GOT3 (cell line): ENCODE measurements at regions not wholly inside any gene's neighbourhood (a gene's known extent, or its start where the extent isn't known, plus 50 kb on each side); places are given as distances from the start of the nearest gene placed in this dataset.
"Not testable (repeated sequence)": the region's sequence is repeated elsewhere in the genome, so short reads cannot be mapped to it uniquely, and the experiment has no call there.

ENCODE experiments used
- DNase-seq: peaks from one replicate; lab custom pipeline; 2025; ENCODE audit warnings: mixed read lengths; lab: John Stamatoyannopoulos, UW

DNA sequence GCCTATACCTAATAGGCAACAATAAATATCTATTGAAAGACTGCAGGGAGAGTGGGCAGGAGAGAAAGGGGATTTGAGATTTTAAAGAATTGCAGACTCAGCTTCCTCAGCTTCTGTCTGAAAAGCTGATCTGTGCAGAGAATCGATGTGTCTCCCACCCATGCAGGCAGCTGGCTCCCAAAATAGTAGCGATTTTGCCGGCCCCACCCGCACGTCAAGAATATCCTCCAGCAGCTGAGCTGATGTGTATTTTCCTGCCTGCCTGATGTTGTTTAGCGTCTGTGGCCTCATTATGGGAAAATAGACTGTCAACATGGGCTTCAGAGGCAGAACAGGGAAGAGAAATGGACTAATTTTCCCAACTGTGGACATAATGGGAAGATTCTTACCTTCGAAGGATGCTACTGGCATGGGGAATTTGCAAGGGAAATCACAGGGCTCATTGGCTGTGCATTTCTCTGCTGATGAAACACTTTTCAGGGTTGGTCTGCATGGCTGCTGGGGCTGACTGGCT, 699.8 kb downstream of the PTPRU start:
- no peak for DNase-seq

DNA sequence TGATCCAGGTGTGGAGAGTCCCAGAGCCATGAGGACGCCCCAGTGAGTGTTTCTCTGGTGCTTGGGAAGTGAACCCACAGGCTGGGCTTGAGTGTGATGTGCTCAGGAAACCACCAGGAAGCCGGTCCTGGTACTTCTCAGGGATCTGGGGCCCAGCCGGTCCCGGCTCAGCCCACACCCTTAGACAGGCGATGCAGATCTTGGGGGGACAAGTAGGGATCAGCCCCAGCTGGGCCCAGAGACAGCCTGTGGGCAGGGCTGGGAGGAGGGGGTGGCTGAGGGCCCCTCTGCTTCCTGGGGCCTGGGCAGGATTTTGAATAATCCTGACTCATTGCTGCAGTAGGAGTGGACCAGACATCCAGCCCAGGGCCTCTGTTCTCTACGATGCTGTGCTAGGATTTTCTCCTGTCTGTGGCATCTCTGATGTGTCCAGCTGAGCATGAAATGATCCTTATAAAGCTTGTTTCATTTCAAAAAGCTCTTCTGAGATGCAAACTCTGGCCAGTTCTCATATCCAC, 698.0 kb downstream of the PTPRU start:
- no peak for DNase-seq

DNA sequence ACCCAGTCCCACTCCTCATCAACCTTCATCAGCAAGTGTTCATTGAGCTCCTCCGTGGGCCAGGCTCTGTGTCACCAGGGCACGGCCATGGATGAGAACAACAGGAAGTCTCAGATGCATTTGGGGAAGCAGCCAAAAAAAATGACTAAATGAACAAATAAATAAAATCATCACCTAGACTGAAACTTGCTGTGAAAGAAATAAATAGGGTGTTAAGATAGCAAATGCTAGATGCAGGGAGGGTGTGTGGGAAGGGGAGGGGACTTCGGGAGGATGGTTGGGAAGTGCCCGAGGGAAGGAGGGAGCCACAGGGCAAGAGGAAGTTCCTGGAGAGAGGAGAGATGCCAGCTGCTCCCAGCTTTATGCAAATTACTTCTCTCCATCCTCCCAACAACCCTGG, 696.7 kb downstream of the PTPRU start:
- DNase-seq, result no peak

DNA sequence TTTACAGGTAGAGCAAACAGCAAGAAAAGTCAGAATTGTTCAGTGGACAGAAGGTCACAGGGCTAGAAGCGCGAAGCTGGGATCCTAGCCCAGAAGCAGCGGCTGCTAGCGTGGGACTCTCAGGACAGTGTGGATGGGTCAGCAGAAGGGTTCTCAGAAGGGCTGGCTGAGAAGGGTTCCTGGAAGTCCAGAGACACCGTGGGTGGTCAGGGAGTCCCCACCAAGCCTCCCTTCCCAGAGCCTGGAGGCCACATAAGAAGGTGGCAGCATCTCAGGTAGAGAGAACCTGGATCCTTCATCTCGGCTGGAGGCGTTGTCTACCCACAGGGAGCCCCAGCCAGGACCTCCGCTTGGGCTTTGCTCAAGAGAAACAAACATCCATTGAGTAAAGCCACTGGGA, 696.3 kb downstream of the PTPRU start:
- no peak for DNase-seq

DNA sequence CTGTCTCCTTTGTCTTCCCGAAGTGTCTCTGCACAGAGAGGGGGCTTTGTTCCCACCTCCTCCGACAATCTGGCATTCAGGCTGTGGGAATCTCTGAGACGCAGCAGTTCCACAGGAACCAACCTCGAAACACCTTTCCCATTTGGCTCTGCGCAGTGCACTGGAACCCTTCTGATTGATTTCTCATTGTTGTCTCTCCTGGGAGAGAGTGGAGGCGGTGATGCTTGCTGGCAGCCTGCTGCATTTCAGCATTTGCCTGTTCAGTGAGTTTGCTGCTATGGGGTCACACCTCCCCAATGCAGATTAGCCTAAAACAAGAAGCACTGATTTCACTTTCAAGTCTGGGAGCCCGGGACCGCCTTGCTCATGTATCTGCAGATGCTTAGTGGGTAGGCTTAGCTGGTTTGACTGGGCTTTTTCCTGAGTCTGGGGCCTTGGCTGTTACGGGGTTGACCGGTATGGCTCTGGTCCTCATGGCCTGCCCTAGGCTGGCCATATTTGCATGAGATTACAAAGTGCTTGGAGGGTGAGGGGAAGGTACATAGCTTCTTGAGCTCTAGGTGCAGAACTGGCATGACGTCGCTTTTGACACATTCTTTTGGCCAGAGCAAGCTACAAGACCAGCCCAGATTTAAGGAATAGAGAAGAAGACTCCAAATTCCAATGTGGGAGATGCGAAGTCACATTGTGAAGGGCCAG, 695.3 kb downstream of the PTPRU start:
- no peak for DNase-seq

DNA sequence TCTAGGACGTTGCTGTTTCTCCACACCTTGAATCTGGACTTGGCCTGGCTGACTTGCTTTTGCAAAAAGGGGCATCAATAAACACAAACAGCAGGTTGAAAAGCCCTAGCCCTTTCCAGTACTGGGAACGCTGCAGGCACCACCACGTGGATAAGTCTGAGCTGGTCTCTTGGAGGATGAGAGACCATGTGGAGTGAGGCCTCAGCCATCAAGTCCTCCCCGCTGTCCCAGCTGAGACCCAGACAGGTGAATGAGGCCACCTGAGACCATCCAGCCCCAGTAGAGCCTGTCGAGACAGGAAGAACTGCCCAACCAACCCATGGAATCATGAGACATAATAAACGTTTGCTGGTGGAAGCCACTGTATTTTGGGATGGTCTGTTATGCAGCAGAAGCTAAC, 688.7 kb downstream of the PTPRU start:
- DNase-seq, result no peak

DNA sequence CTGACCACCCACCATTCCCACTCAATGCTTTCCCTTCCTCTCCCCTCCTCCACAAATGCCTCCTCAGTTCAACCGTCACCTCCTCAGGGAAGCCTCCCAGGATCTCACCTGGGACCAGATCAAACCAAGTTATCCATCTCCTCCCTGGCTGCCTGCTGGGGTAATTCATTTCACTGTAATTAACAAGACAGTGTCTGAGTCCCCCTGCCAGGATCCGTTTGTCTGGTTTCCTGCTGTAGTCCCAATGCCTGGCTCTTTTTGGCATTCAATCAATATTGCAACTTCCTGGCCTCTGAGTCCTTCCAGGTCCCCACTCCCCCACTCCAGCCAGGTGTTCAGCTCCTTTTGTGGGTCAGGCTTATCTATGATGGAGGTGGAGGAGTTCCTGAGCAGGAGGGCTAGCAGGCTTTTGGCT, 687.7 kb downstream of the PTPRU start:
- no peak for DNase-seq

DNA sequence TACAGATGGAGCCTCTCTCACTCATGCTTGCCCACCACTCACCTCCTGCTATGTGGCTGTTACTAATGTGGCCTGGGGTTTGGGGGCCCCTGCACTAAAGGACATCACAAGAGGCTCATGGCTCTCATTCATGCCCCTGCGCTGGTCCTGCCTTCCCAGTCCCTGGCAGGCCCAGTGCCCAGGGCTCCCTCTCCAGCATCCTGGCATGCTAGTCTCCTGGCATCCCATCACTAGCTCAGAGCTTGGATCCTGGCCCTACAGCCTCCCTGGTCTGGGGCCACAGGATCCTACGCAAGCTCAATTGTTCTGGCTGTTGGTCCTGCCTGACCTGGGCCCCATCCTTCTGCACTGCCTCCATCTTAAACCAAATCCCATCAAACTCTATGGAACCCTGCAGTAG, 685.4 kb downstream of the PTPRU start:
- no peak for DNase-seq

DNA sequence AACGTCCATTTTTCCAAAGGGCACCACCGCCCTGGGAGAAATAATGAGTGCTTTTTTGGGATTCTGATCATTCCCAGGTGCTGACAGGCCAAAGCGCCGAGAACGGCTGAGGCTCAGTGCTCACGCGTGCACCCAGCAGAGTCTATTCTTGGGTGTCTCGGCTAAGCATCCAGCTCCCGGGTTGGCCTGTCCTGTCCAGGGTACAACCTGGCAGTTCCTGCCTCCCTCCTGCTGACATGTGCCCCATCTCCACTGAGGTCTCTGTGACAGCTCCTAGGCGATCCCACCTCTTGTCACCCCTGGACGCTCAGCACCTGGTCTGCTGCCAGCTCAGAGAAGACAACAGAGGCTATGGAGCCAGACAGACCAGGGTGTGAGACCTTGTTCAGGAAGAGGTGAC, 684.5 kb downstream of the PTPRU start:
- no peak for DNase-seq

DNA sequence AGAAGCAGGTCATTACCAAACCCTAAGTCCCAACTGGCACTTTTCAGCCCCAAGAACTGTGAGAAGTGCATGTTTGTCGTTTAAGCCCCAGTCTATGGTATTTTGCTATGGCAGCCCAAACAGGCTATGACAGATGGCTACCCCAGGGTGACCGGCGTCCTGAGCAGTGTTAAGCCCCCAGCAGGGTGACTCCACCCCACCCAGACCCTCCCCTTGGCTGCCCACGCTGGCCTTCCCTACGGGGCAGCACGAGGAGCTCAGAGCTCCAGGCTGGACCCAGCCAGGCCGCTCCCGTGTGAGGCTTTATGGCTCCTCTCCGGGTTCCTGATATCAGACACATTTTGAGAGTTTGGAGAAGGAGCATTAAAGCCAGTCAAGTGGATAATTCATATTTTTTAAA, 684.0 kb downstream of the PTPRU start:
- DNase-seq, result no peak

DNA sequence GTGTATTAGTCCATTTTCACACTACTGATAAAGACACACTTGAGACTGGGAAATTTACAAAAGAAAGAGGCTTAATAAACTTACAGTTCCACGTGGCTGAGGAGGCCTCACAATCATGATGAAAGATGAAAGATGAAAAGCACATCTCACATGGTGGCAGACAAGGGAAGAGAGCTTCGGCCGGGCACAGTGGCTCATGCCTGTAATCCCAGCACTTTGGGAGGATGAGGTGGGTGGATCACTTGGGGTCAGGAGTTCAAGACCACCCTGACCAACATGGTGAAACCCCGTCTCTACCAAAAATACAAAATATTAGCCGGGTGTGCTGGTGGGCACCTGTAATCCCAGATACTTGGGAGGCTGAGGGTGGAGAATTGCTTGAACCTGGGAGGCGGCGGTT, 682.7 kb downstream of the PTPRU start:
- DNase-seq, result not testable (repeated sequence)

DNA sequence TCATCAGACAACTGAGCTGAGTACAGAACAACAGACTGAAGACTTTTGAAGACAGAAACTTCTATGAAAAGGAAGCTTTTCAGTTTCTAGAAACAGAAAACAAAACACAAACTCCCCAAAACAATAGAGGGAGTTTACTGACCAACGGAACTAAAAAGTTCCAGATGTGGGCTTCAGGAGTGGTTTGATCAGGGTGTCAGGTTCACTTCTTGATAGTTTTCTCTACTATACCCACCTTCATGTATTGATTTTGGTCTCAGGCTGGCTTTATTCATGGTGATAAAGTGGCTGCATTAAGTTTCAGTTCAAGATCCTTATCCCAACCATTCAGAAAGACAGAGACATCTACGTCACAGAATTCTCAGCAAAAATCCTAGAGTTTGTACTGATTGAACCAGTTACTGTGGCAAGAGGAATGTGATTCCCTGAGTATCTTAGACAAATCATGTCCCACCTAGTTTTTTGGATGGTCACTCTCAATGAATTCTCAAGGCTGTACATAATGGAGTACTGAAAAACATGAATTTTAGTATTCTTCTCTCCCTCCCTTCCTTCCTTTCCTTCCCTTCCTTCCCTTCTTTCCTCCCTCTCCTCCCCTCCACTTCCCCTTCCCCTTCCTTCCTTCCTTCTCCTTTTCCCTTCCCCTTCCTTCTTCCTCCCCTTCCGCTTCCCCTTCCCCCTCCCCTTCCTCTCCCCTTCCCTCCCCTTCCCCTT, 680.5 kb downstream of the PTPRU start:
- no peak for DNase-seq

DNA sequence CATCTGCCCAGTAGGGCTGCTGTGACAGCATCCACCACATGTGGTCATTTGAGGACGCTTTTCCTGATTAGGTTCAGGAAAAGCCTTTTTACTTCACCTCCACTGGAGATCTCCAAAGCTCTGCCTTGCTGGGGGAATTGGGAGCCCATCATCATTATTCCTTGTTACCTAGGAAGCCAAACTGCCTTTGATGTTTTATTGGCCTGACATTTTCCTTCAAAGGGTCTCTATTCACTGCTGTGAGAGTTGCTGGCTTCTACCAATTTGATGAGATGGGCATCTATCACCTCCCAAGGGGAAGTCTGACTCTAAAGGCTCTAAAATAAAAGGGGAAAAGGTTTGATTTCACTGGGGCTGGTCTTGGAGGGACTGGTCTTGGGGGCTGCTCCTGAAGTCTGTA, 678.6 kb downstream of the PTPRU start:
- no peak for DNase-seq

DNA sequence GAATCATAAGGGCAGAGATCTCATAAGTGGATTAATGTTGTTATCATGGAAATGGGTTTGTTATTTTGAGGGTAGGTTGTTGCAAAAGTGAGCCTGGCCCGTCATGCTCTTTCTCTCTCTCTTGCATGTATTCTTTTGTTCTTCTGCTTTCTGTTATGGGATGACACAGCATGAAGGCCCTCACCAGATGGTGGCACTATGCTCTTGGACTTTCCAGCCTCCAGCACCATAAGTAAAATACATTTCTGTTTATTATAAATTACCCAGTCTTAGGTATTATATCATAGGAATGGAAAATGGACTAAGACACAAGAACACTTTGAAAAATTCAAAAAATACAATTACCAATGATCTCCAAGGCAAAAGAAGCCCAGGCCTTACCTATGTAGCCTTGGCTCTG, 676.1 kb downstream of the PTPRU start:
- no peak for DNase-seq

DNA sequence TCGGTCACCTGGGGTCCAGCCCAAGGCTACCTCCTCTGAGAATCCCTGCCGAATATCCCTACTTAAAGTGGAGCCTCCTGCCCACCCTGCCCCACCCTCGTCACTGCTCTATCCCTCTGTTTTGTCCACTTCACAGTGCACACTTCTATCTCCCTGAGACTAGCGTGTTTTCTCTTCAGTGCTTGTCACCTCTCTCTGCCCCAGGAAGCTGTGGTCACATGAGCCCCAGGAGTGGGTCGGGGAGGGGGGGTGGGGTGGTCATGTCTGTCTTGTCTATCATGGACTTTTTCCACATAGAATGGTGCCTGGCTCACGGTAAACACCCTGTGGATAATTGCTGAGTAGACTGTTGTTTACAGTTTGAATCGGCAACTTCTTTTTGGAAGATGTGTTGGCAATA, 673.6 kb downstream of the PTPRU start:
- DNase-seq, result no peak

DNA sequence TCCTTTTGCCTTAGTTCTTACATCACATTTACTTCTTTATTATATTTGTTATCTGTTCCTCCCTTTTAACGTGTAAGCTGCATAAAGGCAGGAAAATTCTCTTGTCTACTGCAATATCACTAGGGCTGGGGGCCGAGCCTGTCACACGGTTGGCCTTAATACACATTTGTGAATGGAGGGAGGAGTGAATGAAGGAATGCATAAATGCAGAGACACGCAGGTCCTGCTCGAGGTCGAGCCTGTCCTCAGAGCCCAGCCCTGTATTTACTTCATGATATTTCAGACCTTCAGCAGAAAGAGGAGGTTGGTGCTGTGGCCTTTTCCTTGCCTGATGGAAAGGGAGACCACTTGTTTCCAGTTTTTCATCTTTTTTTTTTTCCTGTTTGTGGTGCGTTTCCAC, 671.3 kb downstream of the PTPRU start:
- no peak for DNase-seq

DNA sequence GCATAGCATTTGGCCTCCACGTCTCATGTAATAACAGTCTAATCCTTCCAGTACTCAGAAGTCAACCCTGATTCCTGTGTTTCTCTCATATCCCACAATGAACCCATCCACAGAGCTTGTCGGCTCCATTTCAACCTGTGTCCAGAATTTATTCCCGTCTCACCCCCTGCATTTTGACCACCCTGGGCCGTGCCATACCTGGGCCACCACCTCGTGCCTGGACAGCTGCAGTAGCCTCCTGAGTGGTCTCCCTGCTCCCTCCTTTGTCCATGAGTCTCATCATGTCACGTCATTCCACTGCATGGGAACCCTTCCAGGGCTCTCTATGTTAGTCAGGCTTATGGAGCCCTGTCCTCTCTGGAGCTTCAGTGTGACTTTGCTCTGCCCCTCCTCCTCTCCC, 670.6 kb downstream of the PTPRU start:
- no peak for DNase-seq

DNA sequence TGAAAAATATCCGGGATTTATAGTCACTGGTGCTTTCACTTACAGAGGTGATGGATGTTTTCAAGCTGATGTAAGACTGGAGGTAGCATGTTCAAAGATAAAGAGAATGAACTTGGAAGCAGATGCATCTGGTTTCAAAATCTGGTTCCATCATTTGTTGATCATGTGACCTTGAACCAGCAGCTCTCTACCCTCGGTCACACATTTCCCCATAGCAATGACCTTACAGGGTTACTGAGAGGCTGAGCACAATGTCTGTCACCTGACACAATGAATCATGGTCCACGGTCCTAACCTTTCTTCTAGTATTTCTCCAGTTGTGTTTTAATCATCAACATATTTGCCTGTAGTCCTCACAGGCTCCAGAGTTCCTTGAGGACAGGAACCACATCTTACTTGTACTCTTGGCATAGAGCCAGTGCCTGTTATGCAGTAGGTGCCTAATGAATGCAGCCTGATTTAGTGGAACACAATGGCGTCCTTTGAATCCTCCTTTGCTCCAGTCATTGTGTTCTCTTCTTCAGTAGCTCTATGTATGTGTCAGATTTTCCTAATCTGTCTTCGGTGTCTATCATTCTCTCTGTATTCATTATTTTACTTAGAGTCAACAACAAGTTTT, 667.3 kb downstream of the PTPRU start:
- DNase-seq, result no peak

DNA sequence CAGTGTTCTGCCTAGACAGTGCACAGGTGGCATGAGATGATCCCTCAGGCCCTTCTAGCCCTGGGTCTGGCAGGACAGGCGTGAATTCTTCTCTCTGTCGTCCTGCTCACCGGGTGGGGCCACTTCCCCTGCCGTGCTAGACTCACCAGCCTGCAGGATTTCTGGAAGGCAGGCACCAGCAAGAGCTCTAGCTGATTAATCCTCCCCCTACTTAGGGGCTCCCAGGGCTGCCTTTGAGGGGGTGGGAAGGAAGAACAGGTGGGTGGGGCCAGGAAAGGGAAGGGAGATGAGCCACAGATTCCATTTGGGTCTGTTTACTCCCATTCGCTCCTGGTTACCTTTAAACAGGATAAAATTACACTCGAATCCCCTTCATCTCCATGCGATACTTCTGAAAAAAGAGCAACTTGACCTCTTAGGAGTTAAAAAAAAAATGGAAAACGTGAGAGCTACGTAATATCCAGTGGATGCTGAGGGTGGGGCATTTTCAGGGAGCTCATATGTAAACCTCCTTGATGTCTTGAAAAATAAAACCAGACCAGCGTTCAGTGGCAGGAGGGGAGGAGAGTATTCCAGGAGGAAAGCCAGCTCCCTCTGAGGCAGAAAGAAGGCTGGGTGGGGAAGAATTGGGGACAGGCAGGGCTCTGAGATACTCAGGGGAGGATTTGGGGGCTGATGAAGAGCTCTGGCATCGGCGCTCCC, 665.5 kb downstream of the PTPRU start:
- no peak for DNase-seq

DNA sequence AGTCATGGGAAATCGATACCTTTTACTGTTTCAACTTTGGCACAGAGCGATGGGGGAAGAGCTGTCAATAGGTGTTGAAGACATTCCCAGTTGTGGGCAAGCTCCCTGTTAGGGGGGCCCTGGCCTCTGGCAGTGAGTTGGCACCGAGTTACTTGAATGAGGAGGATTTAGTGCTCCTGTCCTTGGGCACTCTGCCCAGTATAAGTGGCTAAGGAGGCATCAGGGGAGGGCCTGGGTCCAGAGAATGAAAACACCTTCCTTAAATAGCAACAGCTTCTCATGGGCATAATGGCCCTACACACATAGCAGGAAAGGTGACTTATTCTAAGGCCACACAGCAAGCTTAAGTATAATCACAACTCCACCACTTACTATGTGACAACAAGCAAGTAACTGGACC, 664.4 kb downstream of the PTPRU start:
- DNase-seq, result no peak

DNA sequence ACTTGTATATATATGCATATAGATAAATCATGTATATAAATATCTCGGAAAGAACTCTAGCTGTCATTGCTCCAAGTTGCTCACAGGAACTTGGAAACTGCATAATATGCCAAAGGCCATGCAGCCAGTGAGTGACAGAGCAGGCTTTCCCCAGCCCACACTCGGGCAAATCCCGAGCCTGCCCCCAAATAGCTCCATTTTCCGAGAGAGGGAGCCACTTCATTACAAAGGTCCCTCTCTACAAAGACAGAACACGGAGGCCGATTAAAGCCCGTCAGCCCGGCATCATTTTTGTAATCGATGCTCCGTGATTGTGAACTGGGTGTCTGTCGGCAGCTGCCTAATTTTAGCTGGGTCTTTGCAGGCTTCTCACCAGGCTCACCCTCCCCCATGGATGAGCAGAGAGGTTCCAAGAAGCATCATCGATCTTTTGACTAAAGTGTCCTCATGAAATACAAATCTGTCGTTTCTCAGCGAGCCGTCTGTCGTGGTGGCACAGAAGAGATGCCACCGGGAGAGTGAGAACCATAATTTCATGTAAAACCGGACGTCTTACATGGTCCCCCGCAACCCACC, 663.9 kb downstream of the PTPRU start:
- DNase-seq, result no peak
